AG10803 (cell line): ENCODE measurements at regions not wholly inside any gene's neighbourhood (a gene's known extent, or its start where the extent isn't known, plus 50 kb on each side); places are given as distances from the start of the nearest gene placed in this dataset.

Experiments used
- DNase-seq: peaks from one replicate; pipeline ENCODE4 v3.0.0; 2010; ENCODE audit warnings: low read depth
- H3K4me3 ChIP-seq: 2 replicates; pipeline ENCODE4 v1.5.1; 2011; ENCODE audit warnings: mild to moderate bottlenecking, low read length, control low read depth
- TF ChIP-seq, protein P1 (sequence below): conservative IDR thresholded peaks from 2 replicates; pipeline ENCODE4 v1.5.1; 2011; ENCODE audit warnings: mild to moderate bottlenecking, low read length, control low read depth, inconsistent platforms

DNA sequence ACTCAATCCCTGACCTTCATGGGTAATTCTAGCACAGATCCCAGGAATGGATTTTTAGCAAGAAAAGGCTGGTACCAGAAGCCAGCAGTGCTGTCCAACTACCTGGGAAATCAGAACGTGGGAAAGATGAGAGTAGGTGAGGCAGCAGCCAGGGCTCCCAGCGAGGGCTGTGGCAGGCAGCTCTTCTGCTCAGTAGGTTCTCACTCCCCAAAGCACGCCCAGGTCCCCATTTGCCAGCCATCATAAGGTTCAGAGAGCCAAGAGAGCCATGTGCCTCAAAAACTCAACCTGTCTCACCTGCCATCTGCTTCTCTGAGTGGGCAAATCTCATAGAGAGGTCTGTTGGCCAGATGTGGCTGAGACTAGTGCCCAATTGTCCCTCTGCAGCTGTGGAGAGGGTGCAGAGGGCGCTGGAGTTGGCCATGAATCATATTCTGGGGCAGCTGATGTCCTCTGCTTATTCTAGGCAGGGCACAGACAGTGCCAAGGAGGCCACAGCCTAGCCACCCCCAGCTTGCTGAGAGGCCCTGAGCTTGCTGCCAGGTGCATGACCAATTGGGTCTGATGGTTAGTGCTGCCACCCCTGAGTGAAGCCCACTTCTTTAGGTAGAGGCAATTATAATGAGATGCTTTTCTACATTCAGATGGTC is 81.7 kb upstream of the GATB start:
- no peak for DNase-seq
- no peak overlapping the region for H3K4me3 ChIP-seq
- TF ChIP-seq, protein P1, sequence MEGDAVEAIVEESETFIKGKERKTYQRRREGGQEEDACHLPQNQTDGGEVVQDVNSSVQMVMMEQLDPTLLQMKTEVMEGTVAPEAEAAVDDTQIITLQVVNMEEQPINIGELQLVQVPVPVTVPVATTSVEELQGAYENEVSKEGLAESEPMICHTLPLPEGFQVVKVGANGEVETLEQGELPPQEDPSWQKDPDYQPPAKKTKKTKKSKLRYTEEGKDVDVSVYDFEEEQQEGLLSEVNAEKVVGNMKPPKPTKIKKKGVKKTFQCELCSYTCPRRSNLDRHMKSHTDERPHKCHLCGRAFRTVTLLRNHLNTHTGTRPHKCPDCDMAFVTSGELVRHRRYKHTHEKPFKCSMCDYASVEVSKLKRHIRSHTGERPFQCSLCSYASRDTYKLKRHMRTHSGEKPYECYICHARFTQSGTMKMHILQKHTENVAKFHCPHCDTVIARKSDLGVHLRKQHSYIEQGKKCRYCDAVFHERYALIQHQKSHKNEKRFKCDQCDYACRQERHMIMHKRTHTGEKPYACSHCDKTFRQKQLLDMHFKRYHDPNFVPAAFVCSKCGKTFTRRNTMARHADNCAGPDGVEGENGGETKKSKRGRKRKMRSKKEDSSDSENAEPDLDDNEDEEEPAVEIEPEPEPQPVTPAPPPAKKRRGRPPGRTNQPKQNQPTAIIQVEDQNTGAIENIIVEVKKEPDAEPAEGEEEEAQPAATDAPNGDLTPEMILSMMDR, result no peak

DNA sequence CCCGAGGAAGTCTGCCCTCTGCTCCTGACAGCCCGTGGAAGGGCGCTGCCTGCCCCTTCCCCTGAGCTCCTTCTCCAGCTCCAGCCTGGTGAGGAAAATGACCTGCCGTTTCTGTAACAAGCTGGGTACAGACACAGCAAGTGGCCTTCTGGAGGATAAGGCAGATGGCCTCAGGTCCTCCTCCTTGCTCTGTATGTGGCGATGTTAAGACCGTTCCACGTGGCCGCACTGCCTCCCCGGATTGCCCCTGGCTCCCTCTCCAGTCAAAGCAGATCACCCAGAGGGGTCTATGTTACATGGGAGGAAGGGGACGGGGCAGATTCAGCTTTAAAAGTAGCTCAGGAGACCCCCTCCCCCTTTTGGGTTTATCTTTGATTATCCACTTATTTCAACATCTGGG is 80.3 kb upstream of the GATB start:
- TF ChIP-seq, protein P1, result no peak
- no peak overlapping the region for H3K4me3 ChIP-seq
- DNase-seq, result no peak

DNA sequence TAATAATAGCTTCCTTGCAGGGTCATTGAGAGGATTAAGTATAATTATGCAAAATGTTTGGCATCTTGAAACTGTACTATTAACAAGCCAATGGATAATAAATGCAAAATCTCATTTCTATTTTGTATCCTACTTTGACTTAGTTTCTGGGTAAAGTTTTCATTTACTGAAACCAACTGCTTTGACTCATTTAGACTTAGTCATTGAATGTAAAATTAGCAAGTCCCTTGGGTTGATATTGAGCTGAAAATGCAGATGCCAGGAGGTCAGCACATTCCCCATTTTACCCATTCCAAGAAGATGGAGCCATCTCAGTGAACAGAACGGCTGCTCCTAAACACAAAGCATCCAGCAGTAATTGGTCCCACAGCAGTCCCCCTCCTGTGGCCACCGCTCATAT is 74.7 kb upstream of the GATB start:
- H3K4me3 ChIP-seq, result no peak overlapping the region
- TF ChIP-seq, protein P1, result no peak
- DNase-seq, result no peak

DNA sequence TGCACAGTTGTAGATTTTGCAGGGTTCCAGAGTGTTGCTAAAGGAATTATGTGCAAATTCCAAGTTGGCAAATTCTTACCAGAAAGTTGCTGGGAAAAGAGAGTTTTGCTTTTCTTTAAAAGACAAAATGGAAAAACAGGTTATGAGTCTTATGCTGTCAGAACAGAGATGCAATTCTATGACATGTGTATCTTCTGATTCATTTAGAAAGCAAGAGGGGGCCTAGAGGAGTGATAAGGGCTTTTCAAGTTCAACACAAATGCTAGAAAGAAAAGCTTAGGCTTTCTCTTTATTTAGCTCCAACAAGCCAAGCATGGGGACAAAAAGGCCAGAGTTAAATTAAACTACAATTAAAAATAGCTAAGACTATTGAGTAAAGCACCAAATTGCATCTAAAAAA is 72.4 kb upstream of the GATB start:
- TF ChIP-seq, protein P1, result no peak
- no peak overlapping the region for H3K4me3 ChIP-seq
- DNase-seq, result no peak

DNA sequence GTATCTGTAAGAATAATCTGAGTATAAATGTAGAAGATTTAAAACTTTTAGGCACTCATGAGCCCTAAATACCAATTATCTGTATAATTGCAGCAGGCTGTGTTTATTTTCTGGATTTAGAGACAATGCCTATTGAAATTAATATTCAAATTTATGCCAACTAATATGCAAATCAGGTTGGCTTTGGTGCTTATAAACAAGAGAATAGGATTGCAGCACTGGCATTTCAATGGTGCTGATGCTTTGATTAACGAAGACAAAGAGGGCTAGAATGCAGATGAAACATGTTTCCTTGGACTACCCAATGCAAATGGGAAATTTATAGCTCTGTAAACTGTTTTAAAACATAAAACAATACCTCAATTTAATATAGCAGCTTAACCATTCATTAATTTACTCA is 70.7 kb upstream of the GATB start:
- no peak for DNase-seq
- H3K4me3 ChIP-seq, result no peak overlapping the region
- TF ChIP-seq, protein P1, result no peak

DNA sequence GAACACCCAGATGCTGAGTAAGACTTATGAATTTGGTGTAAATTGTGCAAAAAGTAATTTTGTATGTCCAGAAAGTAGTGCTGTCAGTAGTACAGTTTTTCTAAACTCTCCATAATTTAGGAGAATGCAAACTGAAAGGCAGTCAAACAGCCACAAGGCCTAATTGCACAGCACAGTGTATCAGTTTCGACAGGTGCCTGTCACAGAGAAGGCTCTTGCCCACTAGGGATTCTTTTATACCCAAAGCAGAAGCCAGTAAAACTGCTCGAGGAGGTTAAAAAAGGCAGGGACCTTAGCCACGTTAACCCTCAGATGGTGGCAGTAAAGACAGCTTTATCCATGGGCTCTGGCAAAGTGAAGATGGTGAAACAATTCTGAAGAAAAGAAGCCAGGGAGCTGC is 69.4 kb upstream of the GATB start:
- DNase-seq, result no peak
- TF ChIP-seq, protein P1, result no peak
- H3K4me3 ChIP-seq, result no peak overlapping the region

DNA sequence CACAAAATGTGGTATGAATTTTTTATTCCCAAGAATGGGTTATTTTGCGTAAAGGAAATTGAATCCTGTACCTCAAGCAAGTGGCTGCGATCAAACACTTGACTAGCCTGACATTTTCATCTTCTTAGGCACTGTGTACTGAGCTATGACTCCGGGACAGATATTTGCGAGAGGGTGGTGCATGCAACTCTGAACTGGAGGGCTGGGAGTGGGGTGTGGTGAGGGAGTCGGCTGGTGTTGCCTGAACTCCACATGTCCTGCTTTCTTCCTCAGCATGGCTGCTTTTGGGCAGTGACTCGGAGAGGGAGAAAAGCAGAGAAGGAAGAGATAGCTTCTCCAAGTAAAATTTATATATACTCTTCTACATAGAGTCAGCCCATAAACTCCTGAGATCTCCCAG is 68.5 kb upstream of the GATB start:
- TF ChIP-seq, protein P1, result no peak
- DNase-seq, result no peak
- H3K4me3 ChIP-seq, result no peak overlapping the region
